Fibroblast of lung (primary cell): ENCODE measurements at regions not wholly inside any gene's neighbourhood (a gene's known extent, or its start where the extent isn't known, plus 50 kb on each side); places are given as distances from the start of the nearest gene placed in this dataset.

ENCODE experiments used
- DNase-seq, 2 donors: peaks; one replicate each; pipeline versions ENCODE4 v3.0.0 to v3.0.0-alpha.2; 2010; ENCODE audit warnings: low read depth in 2 of 2
- H2AFZ ChIP-seq: 2 replicates; pipeline ENCODE4 v1.5.1; 2012; ENCODE audit warnings: low read length, control low read depth, inconsistent platforms
- H3K27ac ChIP-seq: 2 replicates; pipeline ENCODE4 v1.5.1; 2011; ENCODE audit warnings: low read length, control low read depth; ENCODE audit not compliant: insufficient read depth
- H3K27me3 ChIP-seq: 2 replicates; pipeline ENCODE4 v1.5.1; 2011; ENCODE audit warnings: mild to moderate bottlenecking, low read length; ENCODE audit not compliant: control insufficient read depth, insufficient read depth
- H3K36me3 ChIP-seq: 2 replicates; pipeline ENCODE4 v1.5.1; 2011; ENCODE audit warnings: low read length; ENCODE audit not compliant: control insufficient read depth, insufficient read depth
- H3K4me1 ChIP-seq: 2 replicates; pipeline ENCODE4 v1.5.1; 2011; ENCODE audit warnings: low read length; ENCODE audit not compliant: control insufficient read depth, insufficient read depth; ENCODE audit errors: extremely low read depth
- H3K4me2 ChIP-seq: 2 replicates; pipeline ENCODE4 v1.5.1; 2011; ENCODE audit warnings: low read length, control low read depth; ENCODE audit not compliant: insufficient read depth; ENCODE audit errors: extremely low read depth
- H3K4me3 ChIP-seq, 4 experiments: fragments of 200-600 bp in 1 of 4; sonication (generic) in 1 of 4; replicated peaks in 1 of 4; 2 replicates each; pipeline ENCODE4 v1.5.1; 2011 to 2016; ENCODE audit warnings: low read length in 4 of 4, low read depth in 3 of 4, mild to moderate bottlenecking in 3 of 4, control low read depth in 2 of 4, inconsistent platforms in 1 of 4, mixed read lengths in 1 of 4; ENCODE audit not compliant: insufficient read depth in 1 of 4; ENCODE audit errors: control extremely low read depth in 1 of 4
- H3K79me2 ChIP-seq: 2 replicates; pipeline ENCODE4 v1.5.1; 2012; ENCODE audit warnings: mild to moderate bottlenecking, low read length, inconsistent platforms; ENCODE audit not compliant: control insufficient read depth, insufficient read depth
- H3K9ac ChIP-seq: 2 replicates; pipeline ENCODE4 v1.5.1; 2011; ENCODE audit warnings: mild to moderate bottlenecking, low read length, control low read depth; ENCODE audit not compliant: insufficient read depth
- H3K9me3 ChIP-seq: 2 replicates; pipeline ENCODE4 v1.5.1; 2012; ENCODE audit warnings: low read depth, low read length; ENCODE audit not compliant: control insufficient read depth, insufficient read depth
- H4K20me1 ChIP-seq: 2 replicates; pipeline ENCODE4 v1.5.1; 2011; ENCODE audit warnings: low read length; ENCODE audit not compliant: control insufficient read depth, insufficient read depth; ENCODE audit errors: extremely low read depth
- CTCF ChIP-seq, 2 donors: IDR thresholded peaks in 1 of 2; conservative IDR thresholded peaks in 1 of 2; 1 replicate in 1 of 2; 2 replicates in 1 of 2; pipeline ENCODE4 v1.5.1; 2011 to 2012; ENCODE audit warnings: low read length in 2 of 2, control low read depth in 1 of 2, inconsistent platforms in 1 of 2, low read depth in 1 of 2, mild to moderate bottlenecking in 1 of 2
- EZH2 ChIP-seq: IDR thresholded peaks from 2 replicates; pipeline ENCODE4 v1.5.1; 2012; ENCODE audit warnings: low read length, control low read depth, mild to moderate bottlenecking; ENCODE audit errors: missing control alignments

- DNase-seq: peak in 1 of 2 donors; percentile 25
- TF ChIP-seq EZH2: no peak
- TF ChIP-seq CTCF (conservative IDR thresholded peaks at IDR 0.05 in 1 of 2, IDR thresholded peaks at IDR 0.05 in 1 of 2; ENCODE audit: low read depth in 1 of 2, low read length in 2 of 2): no peak
- Histone ChIP-seq H3K27me3 (no peaks in the 10 kb centered on the region), H2AFZ (no peak overlapping the region), H4K20me1 (no peaks in the 10 kb centered on the region), H3K36me3 (no peaks in the 10 kb centered on the region), H3K4me3 (no peak overlapping the region), H3K9me3 (no peaks in the 10 kb centered on the region), H3K27ac (no peak overlapping the region), H3K79me2 (no peaks in the 10 kb centered on the region), H3K4me1 (no peaks in the 10 kb centered on the region), H3K9ac (no peak overlapping the region), H3K4me2 (no peak overlapping the region)
Measured at GRCh38 chr3:110174908-110175307, 837.6 kb upstream of the DPPA4 start.

GRCh38 chr3:110178965-110179364 lies 841.6 kb upstream of the DPPA4 start:
- Histone ChIP-seq H2AFZ (no peak overlapping the region), H3K36me3 (no peaks in the 10 kb centered on the region)
- peak in 1 of 2 donors; percentile 43 for DNase-seq

GRCh38 chr3:110180733-110181132 lies 843.4 kb upstream of the DPPA4 start:
- TF ChIP-seq CTCF (conservative IDR thresholded peaks at IDR 0.05 in 1 of 2, IDR thresholded peaks at IDR 0.05 in 1 of 2; ENCODE audit: low read depth in 1 of 2, low read length in 2 of 2): peak in 1 of 2 donors; percentile 23
- no peak for TF ChIP-seq EZH2
- H3K27me3 ChIP-seq: no peaks in the 10 kb centered on the region
- H2AFZ ChIP-seq: peak overlapping the region; percentile 1
- H4K20me1 ChIP-seq: no peaks in the 10 kb centered on the region
- H3K4me2 ChIP-seq: no peak overlapping the region
- H3K27ac ChIP-seq: no peak overlapping the region
- H3K9ac ChIP-seq: no peak overlapping the region
- H3K36me3 ChIP-seq: no peaks in the 10 kb centered on the region
- peak overlapping the region in 1 of 4 experiments; percentile 5 for H3K4me3 ChIP-seq
- peak; percentile 16 to 69 for DNase-seq
- H3K9me3 ChIP-seq: no peaks in the 10 kb centered on the region
- H3K4me1 ChIP-seq: no peaks in the 10 kb centered on the region
- no peaks in the 10 kb centered on the region for H3K79me2 ChIP-seq

More at GRCh38 chr3:110178965-110179364, 841.6 kb upstream of the DPPA4 start:
- Histone ChIP-seq H3K4me3 (no peak overlapping the region), H3K4me1 (no peaks in the 10 kb centered on the region), H3K9me3 (no peaks in the 10 kb centered on the region), H3K27me3 (no peaks in the 10 kb centered on the region), H3K27ac (no peak overlapping the region), H3K9ac (no peak overlapping the region), H3K4me2 (no peak overlapping the region), H3K79me2 (no peaks in the 10 kb centered on the region), H4K20me1 (no peaks in the 10 kb centered on the region)
- TF ChIP-seq EZH2: no peak
- TF ChIP-seq CTCF (conservative IDR thresholded peaks at IDR 0.05 in 1 of 2, IDR thresholded peaks at IDR 0.05 in 1 of 2; ENCODE audit: low read depth in 1 of 2, low read length in 2 of 2): no peak
